SK-N-SH (cell line): ENCODE measurements at regions not wholly inside any gene's neighbourhood (a gene's known extent, or its start where the extent isn't known, plus 50 kb on each side); places are given as distances from the start of the nearest gene placed in this dataset.

Source experiments
- CTCF ChIP-seq: fragments of 200-600 bp; sonication (generic); IDR thresholded peaks from 2 replicates; pipeline ENCODE4 v1.6.1; 2017; ENCODE audit warnings: antibody characterized with exemption, mild to moderate bottlenecking, moderate library complexity
- EP300 ChIP-seq, 2 experiments: IDR thresholded peaks; 2 replicates each; pipeline versions ENCODE4 v1.4.0 to v1.6.1; 2012; ENCODE audit warnings: borderline replicate concordance in 1 of 2, low read depth in 1 of 2, low read length in 1 of 2
- FOXJ3 ChIP-seq: sonication (generic); formaldehyde crosslinking; IDR thresholded peaks from 2 replicates; pipeline ENCODE4 v1.5.1; 2020; ENCODE audit warnings: mild to moderate bottlenecking, missing genetic modification reagents
- FOXM1 ChIP-seq: IDR thresholded peaks from 2 replicates; pipeline ENCODE4 v1.4.0; 2012; ENCODE audit warnings: low read depth, mild to moderate bottlenecking
- MAX ChIP-seq: IDR thresholded peaks from 2 replicates; pipeline ENCODE4 v1.4.0; 2012; ENCODE audit warnings: low read depth
- MEF2A ChIP-seq: IDR thresholded peaks from 2 replicates; pipeline ENCODE4 v1.4.0; 2012; ENCODE audit warnings: low read depth, borderline replicate concordance
- NRF1 ChIP-seq: IDR thresholded peaks from 2 replicates; pipeline ENCODE4 v1.6.1; 2012; ENCODE audit warnings: low read depth, mild to moderate bottlenecking, low read length
- RAD21 ChIP-seq: IDR thresholded peaks from 2 replicates; pipeline ENCODE4 v1.6.1; 2012; ENCODE audit warnings: mild to moderate bottlenecking, low read length
- REST ChIP-seq: IDR thresholded peaks from 2 replicates; pipeline ENCODE4 v1.6.1; 2012; ENCODE audit warnings: mild to moderate bottlenecking, low read depth, low read length, moderate library complexity
- SMC3 ChIP-seq: IDR thresholded peaks from 2 replicates; pipeline ENCODE4 v1.6.1; 2012; ENCODE audit warnings: low read depth, low read length, improper control_type of control experiment
- TAF1 ChIP-seq: IDR thresholded peaks from 2 replicates; pipeline ENCODE4 v1.6.1; 2012; ENCODE audit warnings: low read depth, mild to moderate bottlenecking, low read length, moderate library complexity, borderline replicate concordance
- ZBTB33 ChIP-seq: IDR thresholded peaks from 2 replicates; pipeline ENCODE4 v1.4.0; 2012; ENCODE audit warnings: low read depth, borderline replicate concordance

- no peak for TF ChIP-seq REST
- no peak for TF ChIP-seq CTCF
- no peak for TF ChIP-seq RAD21
- no peak for TF ChIP-seq MAX
- no peak for TF ChIP-seq NRF1
- no peak for TF ChIP-seq SMC3
- no peak for TF ChIP-seq ZBTB33
- no peak for TF ChIP-seq MEF2A
- TF ChIP-seq FOXM1, result no peak
- TF ChIP-seq EP300 (IDR thresholded peaks at IDR 0.05; ENCODE audit: borderline replicate concordance in 1 of 2, low read depth in 1 of 2, low read length in 1 of 2), result no peak
- TF ChIP-seq FOXJ3 (CRISPR knock-in tag), result no peak
- TF ChIP-seq TAF1, result no peak
These were observed 112.1 kb downstream of the DLEU7 start for GRCh38 chr13:50731400-50731799.
